ENCODE measurements at regions not wholly inside any gene's neighbourhood (a gene's known extent, or its start where the extent isn't known, plus 50 kb on each side); places are given as distances from the start of the nearest gene placed in this dataset.

- Histone ChIP-seq H3K4me3 (no peak overlapping the region), H3K27ac (no peak overlapping the region), H3K36me3 (no peaks in the 10 kb centered on the region), H3K4me1 (peaks cover 0 to 13% (median 11%) of the 10 kb centered on the region in 4 donors), H3K27me3 (peaks cover 0 to 16% (median 4%) of the 10 kb centered on the region in 4 donors), H3K9me3 (peaks cover 0 to 4% (median 0%) of the 10 kb centered on the region in 4 donors)
- TF ChIP-seq POLR2A (IDR thresholded peaks at IDR 0.05) (no peak), CTCF (IDR thresholded peaks at IDR 0.05) (no peak), POLR2AphosphoS5 (IDR thresholded peaks at IDR 0.05) (no peak), EP300 (IDR thresholded peaks at IDR 0.05) (no peak)
- 57 to 61% methylated on average over 8 of the region's 8 CpGs for WGBS, 2 donors
- ATAC-seq (ENCODE audit: low FRiP score in 2 of 2) (no peak), DNase-seq (no peak)
Observed at GRCh38 chr9:93830012-93830596, 125.1 kb downstream of the BARX1 start.

GRCh38 chr9:93829271-93830011, 125.7 kb downstream of the BARX1 start:
- no peak overlapping the region for H3K27ac ChIP-seq
- H3K4me1 ChIP-seq = peaks cover 0 to 13% (median 11%) of the 10 kb centered on the region in 4 donors
- peaks cover 0 to 16% (median 4%) of the 10 kb centered on the region in 4 donors for H3K27me3 ChIP-seq
- H3K36me3 ChIP-seq = no peaks in the 10 kb centered on the region
- H3K9me3 ChIP-seq = peaks cover 0 to 4% (median 0%) of the 10 kb centered on the region in 4 donors
- 66 to 69% methylated on average over 14 to 15 of the region's 15 CpGs for WGBS, 2 donors
- ATAC-seq (ENCODE audit: low FRiP score in 2 of 2) (no peak), DNase-seq (peak in 1 of 2 donors; percentile 64)
- TF ChIP-seq CTCF (IDR thresholded peaks at IDR 0.05) (no peak), EP300 (IDR thresholded peaks at IDR 0.05) (no peak), POLR2AphosphoS5 (IDR thresholded peaks at IDR 0.05) (no peak), POLR2A (IDR thresholded peaks at IDR 0.05) (no peak)
- H3K4me3 ChIP-seq = no peak overlapping the region

DNA sequence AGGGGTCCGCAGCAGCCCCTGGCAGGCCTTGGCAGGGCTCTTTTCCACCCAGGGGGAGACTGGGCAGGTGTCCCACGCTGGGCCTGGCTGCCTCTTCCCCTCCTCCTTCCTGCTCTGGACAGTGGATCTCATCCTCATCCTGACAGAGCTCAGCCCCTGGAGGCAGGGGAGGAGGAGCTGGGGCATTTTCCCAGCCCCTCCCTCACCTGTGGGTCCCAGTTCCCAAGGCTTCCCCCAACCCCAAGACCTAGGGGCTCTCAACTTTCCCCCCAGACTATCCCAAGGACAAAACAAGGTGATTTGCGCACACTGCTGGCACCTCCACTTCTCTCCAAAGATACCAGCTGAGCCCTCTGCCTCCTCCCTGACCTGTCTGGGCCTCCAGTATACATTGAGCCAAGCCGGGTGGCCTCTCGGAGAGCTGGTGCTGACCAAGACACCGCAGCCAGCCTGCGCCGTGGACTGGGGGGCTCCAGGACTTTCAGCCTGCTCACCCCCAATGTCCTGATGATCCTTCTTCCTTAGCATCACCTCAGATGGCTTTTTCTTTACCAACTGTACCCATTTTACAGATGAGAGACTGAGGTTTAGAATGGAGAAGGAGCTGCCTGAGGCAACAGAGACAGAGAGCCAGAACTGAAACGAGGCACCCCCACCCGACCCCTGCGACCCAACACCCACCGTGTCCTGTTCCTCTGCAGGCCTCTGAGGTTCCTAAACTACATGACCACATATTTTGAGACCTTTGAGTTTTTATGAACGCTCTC, 126.6 kb downstream of the BARX1 start:
- DNase-seq = peak in 1 of 2 donors; percentile 31
- Histone ChIP-seq H3K27me3 (peaks cover 0 to 16% (median 4%) of the 10 kb centered on the region in 4 donors), H3K9me3 (peaks cover 0 to 1% (median 0%) of the 10 kb centered on the region in 4 donors), H3K36me3 (no peaks in the 10 kb centered on the region), H3K4me1 (peaks cover 0 to 13% (median 11%) of the 10 kb centered on the region in 4 donors), H3K4me3 (no peak overlapping the region), H3K27ac (no peak overlapping the region)
- TF ChIP-seq EP300 (IDR thresholded peaks at IDR 0.05) = no peak
- TF ChIP-seq POLR2A (IDR thresholded peaks at IDR 0.05) = no peak
- no peak for TF ChIP-seq POLR2AphosphoS5 (IDR thresholded peaks at IDR 0.05)
- no peak for TF ChIP-seq CTCF (IDR thresholded peaks at IDR 0.05)
- WGBS, 2 donors = 84 to 88% methylated on average over 11 to 13 of the region's 13 CpGs
- ATAC-seq (ENCODE audit: low FRiP score in 2 of 2) = no peak

DNA sequence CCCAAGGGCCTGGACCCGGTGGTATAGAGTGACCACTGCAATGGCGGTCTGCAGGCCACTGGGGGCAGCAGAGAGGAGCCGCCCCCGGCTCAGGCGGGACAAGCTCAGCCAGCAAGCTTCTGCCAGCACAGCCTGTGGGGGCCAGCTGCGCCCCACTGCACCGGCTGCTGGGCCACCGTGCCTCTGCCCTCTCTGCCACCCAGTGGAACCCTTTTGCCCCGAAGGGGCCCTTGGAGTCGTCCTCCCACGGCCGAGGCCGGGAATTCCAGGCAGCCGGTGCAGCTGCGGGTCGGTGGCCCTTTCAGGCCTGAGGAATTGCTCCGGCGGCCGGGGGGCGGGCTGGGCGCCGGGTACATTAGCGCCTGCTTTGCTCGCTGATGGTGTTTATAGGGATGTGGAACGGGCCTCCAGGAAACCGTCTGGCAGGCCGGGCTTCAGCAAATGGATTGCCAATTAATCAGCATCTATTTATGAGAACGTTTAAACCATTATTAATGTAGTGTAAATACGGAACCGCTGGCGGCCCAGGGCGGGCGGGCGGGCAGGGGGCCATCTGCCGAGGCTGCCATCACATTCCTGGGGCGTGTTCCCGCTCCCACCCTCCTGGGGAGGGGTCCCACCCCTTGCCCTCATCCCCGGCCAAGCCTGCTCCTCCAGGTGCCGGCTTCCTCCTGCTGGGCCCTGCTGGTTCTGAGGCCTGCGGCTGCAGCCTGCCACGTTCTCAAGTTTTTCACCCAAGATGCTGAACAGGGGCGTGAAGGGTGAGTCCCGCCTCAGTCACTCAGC, 127.4 kb downstream of the BARX1 start:
- peaks cover 0 to 16% (median 4%) of the 10 kb centered on the region in 4 donors for H3K27me3 ChIP-seq
- H3K4me1 ChIP-seq = peaks cover 0 to 13% (median 11%) of the 10 kb centered on the region in 4 donors
- 7 to 21% methylated on average over 19 to 42 of the region's 43 CpGs for WGBS, 2 donors
- DNase-seq (peak; percentile 56 to 90), ATAC-seq (ENCODE audit: low FRiP score in 2 of 2) (peak; percentile 78 to 88)
- TF ChIP-seq POLR2A (IDR thresholded peaks at IDR 0.05) = no peak
- peak; percentile 68 to 88 (median 78) for TF ChIP-seq CTCF (IDR thresholded peaks at IDR 0.05)
- H3K27ac ChIP-seq = no peak overlapping the region
- no peaks in the 10 kb centered on the region for H3K36me3 ChIP-seq
- peak overlapping the region in 3 of 4 donors; percentile 27 to 44 (median 39) for H3K4me3 ChIP-seq
- no peaks in the 10 kb centered on the region for H3K9me3 ChIP-seq

All from upper lobe of left lung (tissue), 6 donors.